Upper lobe of left lung (tissue), 6 donors: ENCODE measurements at regions not wholly inside any gene's neighbourhood (a gene's known extent, or its start where the extent isn't known, plus 50 kb on each side); places are given as distances from the start of the nearest gene placed in this dataset.

Experiments
- ATAC-seq, 2 donors: fragments of 200-7000 bp; cut with Tn5 transposase; one replicate each; pipeline ENCODE4 v1.9.1; 2022; ENCODE audit warnings: mild to moderate bottlenecking in 2 of 2, moderate library complexity in 2 of 2; ENCODE audit not compliant: low FRiP score in 2 of 2
- DNase-seq, 2 donors: peaks; one replicate each; pipeline ENCODE4 v3.0.0-alpha.2; 2019 to 2020
- H3K27ac ChIP-seq, 4 donors: fragments of 200-600 bp; sonication (generic); one replicate each; pipeline ENCODE4 v1.5.1; 2016 to 2019
- H3K27me3 ChIP-seq, 4 donors: fragments of 200-600 bp; sonication (generic); one replicate each; pipeline ENCODE4 v1.5.1; 2017 to 2019
- H3K36me3 ChIP-seq, 4 donors: fragments of 200-600 bp; sonication (generic); one replicate each; pipeline ENCODE4 v1.5.1; 2016 to 2019
- H3K4me1 ChIP-seq, 4 donors: fragments of 200-600 bp; sonication (generic); one replicate each; pipeline ENCODE4 v1.5.1; 2018 to 2019
- H3K4me3 ChIP-seq, 4 donors: fragments of 200-600 bp; sonication (generic); one replicate each; pipeline ENCODE4 v1.5.1; 2017 to 2019; ENCODE audit warnings: mild to moderate bottlenecking in 2 of 4, moderate library complexity in 1 of 4
- H3K9me3 ChIP-seq, 4 donors: fragments of 200-600 bp; sonication (generic); one replicate each; pipeline ENCODE4 v1.5.1; 2018 to 2019
- EP300 ChIP-seq, 4 donors: sonication (generic); formaldehyde crosslinking; IDR thresholded peaks; one replicate each; pipeline ENCODE4 v1.5.1; 2017; ENCODE audit warnings: antibody characterized with exemption in 4 of 4, control low read depth in 2 of 4
- POLR2A ChIP-seq, 4 donors: fragments of 450-650 bp; IDR thresholded peaks; one replicate each; pipeline ENCODE4 v1.5.1; 2016 to 2017; ENCODE audit warnings: antibody characterized with exemption in 4 of 4, mild to moderate bottlenecking in 2 of 4
- POLR2AphosphoS5 ChIP-seq, 2 donors: sonication (generic); formaldehyde crosslinking; IDR thresholded peaks; one replicate each; pipeline ENCODE4 v1.5.1; 2017; ENCODE audit warnings: antibody characterized with exemption in 2 of 2
- WGBS, 2 donors: methylation state at CpG; one replicate each; pipeline ENCODE4 v1.1.5; 2017 to 2018; 5-methylcytosine and 5-hydroxymethylcytosine counted together
- TF ChIP-seq, protein P1 (sequence below), 6 experiments: fragments of 450-650 bp in 4 of 6; fragments of 200-600 bp in 2 of 6; sonication (generic) in 2 of 6; IDR thresholded peaks; one replicate each; pipeline ENCODE4 v1.5.1; 2016 to 2019; ENCODE audit warnings: antibody characterized with exemption in 6 of 6
- donor health status: DM: no; HTN: no; CAD: no; lungs with moderate emphysema.
- donor health status: DM: no; HTN: yes; CAD: no; lungs with severe emphysema.

DNA sequence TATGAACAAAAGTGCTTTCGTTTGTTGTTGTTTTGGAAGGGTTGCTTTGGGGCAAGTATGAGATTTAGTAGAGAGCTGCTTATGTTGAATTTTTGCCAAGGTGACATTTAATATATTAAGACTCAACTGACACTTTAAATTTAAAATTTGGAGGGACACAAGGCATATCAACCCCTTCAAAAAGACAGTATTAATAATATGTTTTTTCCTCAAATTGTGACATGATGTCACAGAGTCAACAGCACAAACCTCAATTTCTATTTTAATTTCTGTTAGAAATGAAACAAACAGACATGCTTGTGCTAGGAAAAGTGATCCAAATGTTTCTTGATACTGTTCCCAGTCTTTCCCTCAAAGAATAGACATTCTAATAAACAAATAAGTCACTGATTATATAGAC, 218.9 kb downstream of the CYRIA start:
- ATAC-seq (no peak), DNase-seq (no peak)
- TF ChIP-seq, protein P1, sequence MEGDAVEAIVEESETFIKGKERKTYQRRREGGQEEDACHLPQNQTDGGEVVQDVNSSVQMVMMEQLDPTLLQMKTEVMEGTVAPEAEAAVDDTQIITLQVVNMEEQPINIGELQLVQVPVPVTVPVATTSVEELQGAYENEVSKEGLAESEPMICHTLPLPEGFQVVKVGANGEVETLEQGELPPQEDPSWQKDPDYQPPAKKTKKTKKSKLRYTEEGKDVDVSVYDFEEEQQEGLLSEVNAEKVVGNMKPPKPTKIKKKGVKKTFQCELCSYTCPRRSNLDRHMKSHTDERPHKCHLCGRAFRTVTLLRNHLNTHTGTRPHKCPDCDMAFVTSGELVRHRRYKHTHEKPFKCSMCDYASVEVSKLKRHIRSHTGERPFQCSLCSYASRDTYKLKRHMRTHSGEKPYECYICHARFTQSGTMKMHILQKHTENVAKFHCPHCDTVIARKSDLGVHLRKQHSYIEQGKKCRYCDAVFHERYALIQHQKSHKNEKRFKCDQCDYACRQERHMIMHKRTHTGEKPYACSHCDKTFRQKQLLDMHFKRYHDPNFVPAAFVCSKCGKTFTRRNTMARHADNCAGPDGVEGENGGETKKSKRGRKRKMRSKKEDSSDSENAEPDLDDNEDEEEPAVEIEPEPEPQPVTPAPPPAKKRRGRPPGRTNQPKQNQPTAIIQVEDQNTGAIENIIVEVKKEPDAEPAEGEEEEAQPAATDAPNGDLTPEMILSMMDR (IDR thresholded peaks at IDR 0.05) = no peak
- TF ChIP-seq EP300 (IDR thresholded peaks at IDR 0.05) = no peak
- WGBS, 2 donors = 69 to 72% methylated on average over 1 of the region's 1 CpG
- no peak overlapping the region for H3K4me3 ChIP-seq
- H3K4me1 ChIP-seq = no peaks in the 10 kb centered on the region
- no peaks in the 10 kb centered on the region for H3K27me3 ChIP-seq
- H3K36me3 ChIP-seq = no peaks in the 10 kb centered on the region
- H3K9me3 ChIP-seq = no peaks in the 10 kb centered on the region
- no peak overlapping the region for H3K27ac ChIP-seq

DNA sequence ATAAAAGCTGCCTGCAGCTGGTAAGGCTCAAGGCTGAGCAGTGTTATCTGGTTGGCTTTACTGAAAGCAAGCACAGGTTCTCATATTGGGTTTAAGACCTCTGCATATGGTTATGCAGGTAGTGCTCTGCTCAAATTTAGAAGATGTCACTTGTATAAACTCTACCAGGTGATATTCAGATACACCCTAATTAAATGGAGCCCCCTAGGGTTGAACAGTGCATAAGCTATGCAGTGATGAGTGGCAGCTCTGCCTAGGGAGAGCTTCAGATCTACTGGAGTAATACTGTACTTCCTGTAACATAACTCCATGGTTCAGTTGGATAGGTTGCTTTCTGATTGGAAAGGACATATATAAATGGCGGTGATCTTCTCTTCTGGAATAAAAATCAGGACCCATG, 222.7 kb downstream of the CYRIA start:
- Histone ChIP-seq H3K4me1 (no peaks in the 10 kb centered on the region), H3K9me3 (no peaks in the 10 kb centered on the region), H3K27me3 (no peaks in the 10 kb centered on the region), H3K27ac (no peak overlapping the region), H3K36me3 (no peaks in the 10 kb centered on the region), H3K4me3 (no peak overlapping the region)
- WGBS, 2 donors = 89 to 100% methylated on average over 1 of the region's 1 CpG
- TF ChIP-seq POLR2AphosphoS5 (IDR thresholded peaks at IDR 0.05) = no peak
- no peak for TF ChIP-seq POLR2A (IDR thresholded peaks at IDR 0.05)
- TF ChIP-seq, protein P1 (IDR thresholded peaks at IDR 0.05) = no peak
- no peak for TF ChIP-seq EP300 (IDR thresholded peaks at IDR 0.05)
- DNase-seq (no peak), ATAC-seq (no peak)

DNA sequence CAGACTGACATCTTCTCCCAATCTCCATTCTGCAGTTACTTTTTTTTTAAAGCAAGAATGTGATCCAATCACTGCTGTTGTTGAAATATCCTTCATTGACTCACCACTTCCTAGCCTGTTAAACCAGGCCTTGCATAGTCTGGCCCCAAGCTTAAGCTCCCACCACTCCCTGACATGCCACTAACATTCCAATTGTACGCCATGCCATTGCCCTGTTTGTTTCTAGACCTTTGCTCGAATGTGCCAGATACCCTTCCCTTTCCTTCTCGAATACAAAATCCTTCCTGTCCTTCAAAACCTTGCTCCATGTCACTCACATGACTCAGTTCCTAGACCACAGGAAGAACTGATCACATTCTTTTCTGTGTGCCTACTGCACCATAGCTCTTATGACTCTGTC, 224.2 kb downstream of the CYRIA start:
- H3K4me1 ChIP-seq = no peaks in the 10 kb centered on the region
- DNase-seq = no peak
- H3K9me3 ChIP-seq = no peaks in the 10 kb centered on the region
- no peak overlapping the region for H3K4me3 ChIP-seq
- H3K36me3 ChIP-seq = no peaks in the 10 kb centered on the region
- 58 to 63% methylated on average over 3 of the region's 3 CpGs for WGBS, 2 donors
- no peak overlapping the region for H3K27ac ChIP-seq
- TF ChIP-seq EP300 (IDR thresholded peaks at IDR 0.05) (no peak), POLR2A (IDR thresholded peaks at IDR 0.05) (no peak)
- H3K27me3 ChIP-seq = no peaks in the 10 kb centered on the region
- no peak for ATAC-seq

DNA sequence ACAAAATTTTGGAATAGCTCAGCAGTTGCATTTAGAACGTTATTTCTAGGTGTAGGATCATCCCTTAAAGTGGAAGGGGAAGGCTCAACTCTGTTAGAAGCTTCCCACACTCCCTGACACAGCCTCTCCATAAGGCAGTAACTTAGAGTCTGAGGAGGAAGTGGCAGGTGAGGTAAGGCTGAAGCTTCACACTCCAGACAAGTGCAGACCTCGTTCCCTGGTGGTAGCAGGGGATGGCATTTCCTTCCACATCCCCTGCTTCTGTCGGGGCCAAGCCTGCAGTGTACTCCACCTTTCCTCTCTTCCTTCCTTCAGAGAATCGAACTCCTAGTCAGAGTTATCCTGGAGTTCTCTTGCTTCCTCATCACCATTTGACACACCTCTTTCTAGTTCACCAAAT, 224.7 kb downstream of the CYRIA start:
- no peak for ATAC-seq
- H3K36me3 ChIP-seq = no peaks in the 10 kb centered on the region

DNA sequence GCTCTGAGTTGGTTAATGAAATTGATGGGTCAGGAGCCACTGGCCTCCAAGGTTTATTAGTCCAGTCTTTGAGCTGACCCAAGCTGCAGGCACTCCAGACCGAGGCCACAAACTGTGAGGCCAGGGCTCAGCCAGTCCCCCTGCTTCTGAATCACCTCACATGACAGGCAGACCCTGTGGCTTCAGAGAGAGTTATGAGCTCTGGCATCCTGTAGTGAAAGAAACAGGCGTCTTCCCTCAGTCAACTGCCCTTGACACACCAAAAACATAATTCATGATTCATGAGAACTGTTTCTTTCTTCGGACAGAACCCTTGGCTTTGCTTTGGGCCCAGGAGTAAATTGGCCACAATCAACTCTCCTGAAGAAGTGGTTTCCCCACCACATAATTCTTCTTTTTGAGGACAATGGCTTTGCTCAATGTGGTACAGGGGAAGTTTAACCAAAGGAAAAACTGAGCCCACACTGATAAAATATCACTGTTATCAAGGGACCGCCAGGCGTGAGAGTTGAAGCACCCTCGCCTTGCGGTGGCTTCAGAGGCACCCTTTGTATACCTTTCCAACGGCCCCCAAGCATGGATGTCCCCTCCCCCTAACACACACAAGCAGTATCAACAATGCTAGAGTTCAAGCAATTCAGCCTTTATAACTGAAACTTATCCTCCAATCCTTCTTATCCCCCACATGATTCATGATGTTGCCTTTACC, 226.9 kb downstream of the CYRIA start:
- TF ChIP-seq POLR2A (IDR thresholded peaks at IDR 0.05) = no peak
- TF ChIP-seq, protein P1 (IDR thresholded peaks at IDR 0.05) = no peak
- no peak for TF ChIP-seq EP300 (IDR thresholded peaks at IDR 0.05)
- TF ChIP-seq POLR2AphosphoS5 (IDR thresholded peaks at IDR 0.05) = no peak
- Histone ChIP-seq H3K9me3 (no peaks in the 10 kb centered on the region), H3K4me1 (no peaks in the 10 kb centered on the region), H3K4me3 (no peak overlapping the region), H3K27me3 (no peaks in the 10 kb centered on the region), H3K27ac (no peak overlapping the region), H3K36me3 (no peaks in the 10 kb centered on the region)
- 38 to 40% methylated on average over 7 to 8 of the region's 8 CpGs for WGBS, 2 donors
- ATAC-seq (no peak), DNase-seq (no peak)

More for the DNA sequence above, 224.7 kb downstream of the CYRIA start:
- Histone ChIP-seq H3K4me3 (no peak overlapping the region), H3K27me3 (no peaks in the 10 kb centered on the region), H3K9me3 (no peaks in the 10 kb centered on the region), H3K4me1 (no peaks in the 10 kb centered on the region), H3K27ac (no peak overlapping the region)
- WGBS, 2 donors = 45 to 58% methylated on average over 4 of the region's 4 CpGs
- no peak for DNase-seq
- no peak for TF ChIP-seq EP300 (IDR thresholded peaks at IDR 0.05)

DNA sequence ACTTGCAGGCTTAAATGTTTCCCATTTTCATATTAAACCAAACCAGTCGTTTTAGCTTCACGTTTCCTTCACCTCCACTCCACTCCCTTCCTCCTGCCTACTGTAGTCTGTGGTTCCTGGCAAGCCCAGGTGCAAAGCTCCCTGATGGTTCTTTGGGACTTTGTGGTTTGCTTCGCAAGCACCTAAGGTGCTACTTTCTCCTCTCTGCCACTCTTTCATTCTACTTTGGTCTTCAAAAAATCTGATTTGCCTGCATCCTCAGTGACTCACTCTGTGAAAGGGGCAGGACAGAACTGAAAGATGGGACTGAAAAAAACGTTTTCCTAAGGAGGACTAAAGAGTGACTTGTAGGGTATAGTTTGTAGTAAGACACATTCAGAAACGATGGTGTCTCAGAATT, 228.4 kb downstream of the CYRIA start:
- Histone ChIP-seq H3K4me3 (no peak overlapping the region), H3K27me3 (no peaks in the 10 kb centered on the region), H3K36me3 (no peaks in the 10 kb centered on the region), H3K27ac (no peak overlapping the region), H3K9me3 (no peaks in the 10 kb centered on the region), H3K4me1 (no peaks in the 10 kb centered on the region)
- ATAC-seq = no peak
- WGBS, 2 donors = 37 to 51% methylated on average over 5 of the region's 5 CpGs
- DNase-seq = no peak
- TF ChIP-seq POLR2A (IDR thresholded peaks at IDR 0.05) (no peak), POLR2AphosphoS5 (IDR thresholded peaks at IDR 0.05) (no peak), EP300 (IDR thresholded peaks at IDR 0.05) (no peak)
- TF ChIP-seq, protein P1 (IDR thresholded peaks at IDR 0.05) = no peak
